ENCODE measurements at regions not wholly inside any gene's neighbourhood (a gene's known extent, or its start where the extent isn't known, plus 50 kb on each side); places are given as distances from the start of the nearest gene placed in this dataset.

DNA sequence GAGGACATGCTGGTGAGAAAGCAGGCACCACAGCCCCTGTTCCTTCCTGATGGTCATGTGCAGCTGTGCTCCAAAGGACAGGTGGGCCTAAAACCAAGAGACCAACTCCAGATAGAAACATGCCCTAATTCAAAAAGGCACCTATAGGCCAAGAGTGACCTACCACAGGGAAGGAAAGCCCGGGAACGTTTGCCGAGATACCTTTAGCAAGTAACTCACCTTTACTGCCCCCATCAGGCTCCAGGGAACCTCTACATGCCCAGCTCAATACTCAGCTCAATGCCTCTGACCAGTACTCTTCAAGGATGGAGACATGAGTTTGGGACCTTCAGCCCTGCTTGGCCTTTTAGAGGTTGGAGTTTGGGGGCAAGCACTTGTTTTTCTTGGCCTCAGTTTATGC lies 172.8 kb upstream of the FSTL4 start:
- 68 to 73% methylated on average over 3 of the region's 3 CpGs for WGBS, 2 experiments (ENCODE audit: insufficient coverage in 2 of 2)
- H3K4me1 ChIP-seq (ENCODE audit: control insufficient read depth, insufficient read depth, low read length, poor library complexity, severe bottlenecking) = no peaks in the 10 kb centered on the region
- H3K9me3 ChIP-seq (ENCODE audit: control insufficient read depth, low read length) = no peaks in the 10 kb centered on the region
- no peak overlapping the region for H3K4me3 ChIP-seq (ENCODE audit: extremely low read depth, insufficient read depth, low read length, poor library complexity, severe bottlenecking)
- H3K36me3 ChIP-seq (ENCODE audit: control insufficient read depth, insufficient read depth, low read length) = no peaks in the 10 kb centered on the region
- no peak overlapping the region for H3K27ac ChIP-seq (ENCODE audit: low read depth, low read length, severe bottlenecking)

DNA sequence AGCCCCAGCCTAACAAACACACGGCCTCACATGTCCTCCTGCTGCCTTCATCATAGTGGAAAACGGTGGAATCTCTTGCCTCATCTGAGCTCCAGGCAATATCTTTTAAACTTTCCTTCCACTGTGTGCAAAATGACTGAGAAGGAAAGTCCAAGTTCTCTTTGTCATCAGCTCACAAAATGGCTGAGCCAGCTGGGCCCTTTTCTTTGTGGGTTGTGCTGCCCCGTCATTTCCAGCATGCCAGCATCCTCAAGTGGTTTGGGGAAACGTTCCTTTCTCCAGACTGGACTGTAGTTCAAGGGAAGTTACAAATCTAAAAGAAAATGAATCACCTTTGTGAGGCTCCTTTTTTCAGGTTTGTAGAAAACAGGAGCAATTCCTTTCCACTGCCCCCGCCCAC lies 171.1 kb upstream of the FSTL4 start:
- 88 to 100% methylated on average over 1 to 3 of the region's 5 CpGs for WGBS, 2 experiments (ENCODE audit: insufficient coverage in 2 of 2)
- Histone ChIP-seq H3K4me1 (ENCODE audit: control insufficient read depth, insufficient read depth, low read length, poor library complexity, severe bottlenecking) (no peaks in the 10 kb centered on the region), H3K9me3 (ENCODE audit: control insufficient read depth, low read length) (no peaks in the 10 kb centered on the region), H3K27ac (ENCODE audit: low read depth, low read length, severe bottlenecking) (no peak overlapping the region), H3K36me3 (ENCODE audit: control insufficient read depth, insufficient read depth, low read length) (no peaks in the 10 kb centered on the region), H3K4me3 (ENCODE audit: extremely low read depth, insufficient read depth, low read length, poor library complexity, severe bottlenecking) (no peak overlapping the region)

DNA sequence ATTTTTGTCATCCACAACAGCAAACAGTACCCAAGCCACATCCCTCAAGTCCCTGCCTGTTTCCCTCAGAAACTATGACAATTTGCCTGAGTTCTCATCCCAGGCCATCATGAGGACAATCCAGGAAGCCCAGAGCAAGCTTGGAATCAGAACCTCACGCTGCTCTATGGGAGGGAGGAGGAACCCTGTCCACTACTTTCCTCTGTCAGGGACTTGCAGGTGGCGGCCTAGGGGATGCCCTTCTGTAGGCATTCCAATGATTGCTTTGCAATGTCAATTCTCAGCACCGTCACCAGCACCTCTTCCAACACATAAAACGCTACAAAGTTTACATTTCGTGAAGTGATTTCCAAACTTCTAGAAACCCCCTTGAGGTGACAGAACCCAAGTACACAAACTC lies 170.4 kb upstream of the FSTL4 start:
- 91 to 100% methylated on average over 4 of the region's 5 CpGs for WGBS, 2 experiments (ENCODE audit: insufficient coverage in 2 of 2)
- H3K9me3 ChIP-seq (ENCODE audit: control insufficient read depth, low read length) = no peaks in the 10 kb centered on the region
- no peaks in the 10 kb centered on the region for H3K4me1 ChIP-seq (ENCODE audit: control insufficient read depth, insufficient read depth, low read length, poor library complexity, severe bottlenecking)
- H3K36me3 ChIP-seq (ENCODE audit: control insufficient read depth, insufficient read depth, low read length) = no peaks in the 10 kb centered on the region
- no peak overlapping the region for H3K4me3 ChIP-seq (ENCODE audit: extremely low read depth, insufficient read depth, low read length, poor library complexity, severe bottlenecking)
- H3K27ac ChIP-seq (ENCODE audit: low read depth, low read length, severe bottlenecking) = no peak overlapping the region

DNA sequence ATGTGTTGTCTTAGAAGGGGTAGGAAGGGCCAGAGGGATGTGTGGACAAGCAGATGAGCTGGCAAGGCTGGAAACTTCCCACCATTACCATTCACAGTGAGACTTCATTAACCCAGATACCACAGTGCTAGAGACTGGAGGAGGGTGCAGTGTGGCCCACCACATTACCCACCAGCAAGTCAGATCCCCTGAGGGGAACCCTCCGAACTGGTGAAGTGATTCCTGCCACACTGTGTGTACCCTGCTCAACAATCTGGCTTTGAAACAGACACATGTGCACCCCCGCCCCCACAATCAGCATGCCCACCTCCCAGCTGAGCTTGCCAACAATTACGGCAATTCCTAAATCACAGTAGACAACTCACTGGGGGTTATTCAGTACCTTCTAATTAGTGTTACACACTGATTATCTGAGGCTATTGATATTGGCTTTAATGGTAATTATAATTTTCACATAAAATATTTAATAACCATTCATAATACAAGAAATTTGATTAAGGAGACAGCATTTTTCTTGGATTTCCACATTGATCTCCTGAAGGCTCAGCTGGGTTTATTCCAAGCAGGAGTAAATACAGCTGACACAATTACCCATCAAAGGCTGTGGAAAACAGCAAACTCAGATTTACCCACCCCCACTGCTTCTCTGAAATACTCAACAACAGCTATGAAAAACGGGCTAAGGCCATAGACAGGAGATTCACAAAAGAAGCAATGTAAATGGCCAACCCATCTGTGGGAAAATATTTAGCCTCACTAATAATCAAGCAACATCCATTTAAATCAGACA lies 169.3 kb upstream of the FSTL4 start:
- no peaks in the 10 kb centered on the region for H3K4me1 ChIP-seq (ENCODE audit: control insufficient read depth, insufficient read depth, low read length, poor library complexity, severe bottlenecking)
- H3K9me3 ChIP-seq (ENCODE audit: control insufficient read depth, low read length) = no peaks in the 10 kb centered on the region
- no peak overlapping the region for H3K4me3 ChIP-seq (ENCODE audit: extremely low read depth, insufficient read depth, low read length, poor library complexity, severe bottlenecking)
- H3K36me3 ChIP-seq (ENCODE audit: control insufficient read depth, insufficient read depth, low read length) = no peaks in the 10 kb centered on the region
- WGBS, 2 experiments (ENCODE audit: insufficient coverage in 2 of 2) = 71 to 100% methylated on average over 1 to 2 of the region's 4 CpGs
- H3K27ac ChIP-seq (ENCODE audit: low read depth, low read length, severe bottlenecking) = no peak overlapping the region

DNA sequence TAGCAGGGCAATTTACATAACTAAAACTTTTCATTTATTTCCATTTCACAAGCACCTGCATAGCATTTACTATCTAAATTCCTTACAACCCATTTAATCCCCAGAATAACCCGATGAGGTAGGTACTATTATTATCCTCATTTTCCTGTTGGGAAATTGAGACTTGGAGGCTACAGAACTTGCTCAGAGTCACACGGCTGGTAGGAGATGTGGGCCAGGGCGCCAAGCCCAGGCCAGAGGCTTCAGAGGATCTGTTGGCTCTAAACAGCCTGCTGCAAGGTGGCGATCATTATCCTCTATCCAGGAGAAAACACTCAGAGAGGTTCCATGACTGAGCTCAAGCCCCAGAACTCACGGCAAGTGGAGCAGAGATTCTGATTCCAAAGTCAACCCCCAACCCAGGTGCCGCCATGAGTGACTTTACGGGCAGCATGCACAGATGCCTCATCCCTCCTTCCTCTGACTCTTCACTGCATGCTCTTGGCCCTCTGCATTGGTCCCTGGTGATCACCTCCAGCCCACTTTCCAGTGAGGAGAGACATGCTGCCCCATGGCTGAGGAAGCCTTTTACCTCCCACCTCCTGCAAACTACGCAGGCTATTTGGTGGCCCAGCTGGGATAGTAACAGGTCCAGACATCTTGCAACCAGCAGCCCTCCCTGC lies 168.4 kb upstream of the FSTL4 start:
- H3K4me1 ChIP-seq (ENCODE audit: control insufficient read depth, insufficient read depth, low read length, poor library complexity, severe bottlenecking) = no peaks in the 10 kb centered on the region
- WGBS, 2 experiments (ENCODE audit: insufficient coverage in 2 of 2) = 91 to 97% methylated on average over 7 of the region's 8 CpGs
- no peaks in the 10 kb centered on the region for H3K9me3 ChIP-seq (ENCODE audit: control insufficient read depth, low read length)
- no peak overlapping the region for H3K27ac ChIP-seq (ENCODE audit: low read depth, low read length, severe bottlenecking)
- H3K4me3 ChIP-seq (ENCODE audit: extremely low read depth, insufficient read depth, low read length, poor library complexity, severe bottlenecking) = no peak overlapping the region
- H3K36me3 ChIP-seq (ENCODE audit: control insufficient read depth, insufficient read depth, low read length) = no peaks in the 10 kb centered on the region

DNA sequence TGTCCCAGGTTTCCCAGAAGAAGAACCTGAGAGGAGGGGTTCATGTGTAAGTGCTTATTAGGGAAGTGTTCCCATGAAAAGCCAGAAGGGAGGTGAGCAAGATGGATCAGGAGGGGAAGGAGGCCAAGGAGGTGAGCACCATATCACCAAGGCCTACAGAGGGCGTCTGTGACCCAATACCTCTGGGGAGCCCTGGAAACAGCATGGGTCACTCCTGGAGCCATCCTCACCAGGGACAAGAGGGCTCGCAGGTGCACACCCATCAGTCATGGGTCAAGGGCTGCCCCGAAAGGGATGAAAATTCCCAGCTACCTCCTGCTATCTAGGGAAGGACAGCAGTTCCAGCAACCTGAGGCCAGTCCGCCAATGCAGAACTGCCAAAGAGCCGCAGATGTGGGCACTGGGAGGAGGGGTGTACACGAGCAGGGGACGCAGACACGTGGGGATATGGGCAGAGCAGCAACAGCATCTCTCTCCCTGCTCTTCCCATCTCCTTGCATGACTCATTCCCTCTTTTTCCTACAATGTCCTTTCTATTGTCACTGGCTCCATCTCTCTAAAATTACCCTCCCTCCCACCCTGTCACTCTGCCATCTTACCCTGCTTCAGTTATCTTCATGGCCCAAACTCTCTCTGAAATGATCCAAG lies 167.6 kb upstream of the FSTL4 start:
- Histone ChIP-seq H3K36me3 (ENCODE audit: control insufficient read depth, insufficient read depth, low read length) (no peaks in the 10 kb centered on the region), H3K4me1 (ENCODE audit: control insufficient read depth, insufficient read depth, low read length, poor library complexity, severe bottlenecking) (no peaks in the 10 kb centered on the region), H3K4me3 (ENCODE audit: extremely low read depth, insufficient read depth, low read length, poor library complexity, severe bottlenecking) (no peak overlapping the region), H3K9me3 (ENCODE audit: control insufficient read depth, low read length) (no peaks in the 10 kb centered on the region), H3K27ac (ENCODE audit: low read depth, low read length, severe bottlenecking) (no peak overlapping the region)
- WGBS, 2 experiments (ENCODE audit: insufficient coverage in 2 of 2) = 65 to 72% methylated on average over 6 to 8 of the region's 8 CpGs

DNA sequence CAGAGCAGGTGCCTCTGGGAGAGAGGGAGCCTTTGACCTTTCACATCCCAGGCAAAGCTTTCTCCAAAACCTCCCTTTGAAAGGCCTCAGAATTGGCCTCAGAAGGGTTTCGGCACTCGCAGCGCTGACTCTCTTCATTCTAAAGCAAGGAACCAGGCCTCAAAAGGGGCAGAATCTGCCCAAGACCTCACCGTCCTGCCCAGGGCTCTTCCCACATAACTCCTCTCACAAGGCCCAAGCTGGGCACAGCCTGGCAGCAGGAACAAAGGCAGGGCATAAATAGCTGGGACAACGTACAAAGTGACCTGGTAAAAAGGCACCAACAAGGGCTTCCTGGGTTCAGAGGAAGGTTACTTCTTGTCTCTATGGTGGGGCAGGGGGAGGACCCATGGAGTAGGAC lies 166.3 kb upstream of the FSTL4 start:
- Histone ChIP-seq H3K4me1 (ENCODE audit: control insufficient read depth, insufficient read depth, low read length, poor library complexity, severe bottlenecking) (no peaks in the 10 kb centered on the region), H3K27ac (ENCODE audit: low read depth, low read length, severe bottlenecking) (no peak overlapping the region), H3K36me3 (ENCODE audit: control insufficient read depth, insufficient read depth, low read length) (no peaks in the 10 kb centered on the region), H3K4me3 (ENCODE audit: extremely low read depth, insufficient read depth, low read length, poor library complexity, severe bottlenecking) (no peak overlapping the region), H3K9me3 (ENCODE audit: control insufficient read depth, low read length) (no peaks in the 10 kb centered on the region)
- 87 to 94% methylated on average over 3 of the region's 5 CpGs for WGBS, 2 experiments (ENCODE audit: insufficient coverage in 2 of 2)

DNA sequence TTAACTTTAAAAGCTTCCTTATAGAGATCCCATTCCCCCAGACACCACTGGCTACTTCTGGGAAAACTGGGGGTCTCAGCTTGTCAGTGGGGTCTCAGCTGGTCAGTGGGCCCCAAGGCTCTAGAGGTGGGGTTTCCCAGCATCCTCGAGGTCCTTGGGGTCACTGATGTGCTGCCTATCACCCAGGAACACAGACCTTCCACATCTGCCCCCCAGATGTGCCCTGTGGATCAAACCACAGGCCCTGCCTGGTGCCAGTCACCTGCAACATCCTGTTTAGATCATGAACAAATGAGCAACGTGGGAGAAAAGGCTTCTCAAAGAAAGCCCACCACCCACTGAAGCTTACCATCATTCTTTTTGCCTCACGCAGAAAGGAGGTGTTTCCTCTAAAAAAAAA lies 165.6 kb upstream of the FSTL4 start:
- no peaks in the 10 kb centered on the region for H3K9me3 ChIP-seq (ENCODE audit: control insufficient read depth, low read length)
- no peak overlapping the region for H3K27ac ChIP-seq (ENCODE audit: low read depth, low read length, severe bottlenecking)
- H3K4me3 ChIP-seq (ENCODE audit: extremely low read depth, insufficient read depth, low read length, poor library complexity, severe bottlenecking) = no peak overlapping the region
- H3K4me1 ChIP-seq (ENCODE audit: control insufficient read depth, insufficient read depth, low read length, poor library complexity, severe bottlenecking) = no peaks in the 10 kb centered on the region
- no peaks in the 10 kb centered on the region for H3K36me3 ChIP-seq (ENCODE audit: control insufficient read depth, insufficient read depth, low read length)
- WGBS, 2 experiments (ENCODE audit: insufficient coverage in 2 of 2) = 56 to 80% methylated on average over 1 of the region's 3 CpGs

DNA sequence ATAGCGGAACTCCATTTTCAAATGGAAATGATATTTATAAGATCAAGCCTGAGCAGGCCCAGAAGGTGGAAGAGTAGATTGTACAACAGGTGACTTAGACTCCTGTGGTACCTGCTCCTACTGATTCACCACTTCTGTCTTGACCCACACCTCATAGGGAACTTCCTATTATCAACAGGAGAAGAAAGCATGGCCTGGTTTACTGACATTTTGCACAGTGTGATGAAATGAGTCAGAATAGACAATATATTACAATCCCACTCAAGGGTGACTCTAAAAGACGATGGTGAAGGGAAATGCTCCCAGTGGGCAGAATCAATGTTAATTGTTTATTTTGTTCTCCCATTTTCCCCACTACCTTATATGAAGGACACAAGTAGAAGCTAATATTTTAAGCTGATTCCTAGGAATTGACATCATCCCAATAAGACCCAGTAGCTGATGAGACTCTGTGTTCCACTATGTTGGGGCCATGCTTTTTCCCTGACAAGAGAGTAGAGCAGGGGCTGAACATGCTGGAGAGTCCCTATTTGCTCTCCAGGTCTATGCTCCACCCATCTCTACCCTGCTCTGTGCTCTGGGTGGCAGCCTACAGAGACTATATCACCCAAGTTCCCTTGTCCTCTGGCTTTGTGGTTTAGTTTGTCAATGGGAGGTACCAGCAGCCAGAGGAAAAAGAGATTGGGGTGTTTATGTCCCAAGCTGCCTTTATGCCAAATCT lies 163.4 kb upstream of the FSTL4 start:
- H3K4me1 ChIP-seq (ENCODE audit: control insufficient read depth, insufficient read depth, low read length, poor library complexity, severe bottlenecking) = no peaks in the 10 kb centered on the region
- H3K9me3 ChIP-seq (ENCODE audit: control insufficient read depth, low read length) = peaks cover 5% of the 10 kb centered on the region
- 100% methylated on average over 1 of the region's 2 CpGs for WGBS, 2 experiments (ENCODE audit: insufficient coverage in 2 of 2)
- H3K27ac ChIP-seq (ENCODE audit: low read depth, low read length, severe bottlenecking) = no peak overlapping the region
- no peaks in the 10 kb centered on the region for H3K36me3 ChIP-seq (ENCODE audit: control insufficient read depth, insufficient read depth, low read length)
- H3K4me3 ChIP-seq (ENCODE audit: extremely low read depth, insufficient read depth, low read length, poor library complexity, severe bottlenecking) = no peak overlapping the region

DNA sequence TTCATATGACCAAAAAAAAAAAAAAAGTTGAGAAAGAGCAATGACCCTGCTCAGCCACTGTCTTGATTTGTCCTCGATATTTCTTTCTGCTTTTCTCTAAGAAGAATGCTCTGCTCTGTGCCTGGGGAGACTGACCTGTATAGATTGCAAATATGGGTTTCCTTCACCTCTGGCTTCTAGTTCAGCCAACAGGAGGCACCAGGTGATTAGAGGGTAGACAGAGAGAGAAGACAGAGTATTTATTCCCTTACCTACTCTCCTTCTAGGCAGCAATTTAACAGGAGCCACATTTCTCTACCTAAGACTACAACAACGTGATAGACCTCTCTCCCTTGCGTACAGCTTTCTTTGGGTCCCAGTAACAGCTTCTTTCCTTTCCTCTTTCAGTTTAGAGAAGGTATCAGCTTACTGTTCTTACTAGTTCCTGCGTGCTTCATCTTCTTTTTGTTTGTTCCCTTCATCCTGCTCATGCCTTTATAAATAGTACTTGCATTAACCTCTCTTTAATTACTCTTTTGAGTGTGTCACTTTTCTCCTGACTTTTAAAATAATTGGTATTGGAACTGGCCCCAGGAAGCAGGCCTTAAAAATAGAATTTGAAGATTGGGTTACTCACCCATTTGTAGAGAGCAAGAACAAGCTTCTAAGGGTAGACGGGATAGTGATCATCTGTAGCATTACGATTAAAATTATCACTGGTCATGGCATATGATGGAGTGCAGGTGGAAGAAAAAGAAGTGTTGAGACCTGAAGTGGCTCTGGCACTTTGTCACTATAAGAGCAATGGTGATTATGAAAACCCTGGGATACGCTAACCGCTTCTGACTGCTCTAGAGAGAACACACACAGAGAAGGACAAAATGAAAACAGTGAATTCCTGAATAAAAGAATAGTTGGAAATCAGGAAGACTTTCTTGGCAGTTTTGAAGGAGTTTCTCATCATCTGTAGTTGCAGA lies 161.2 kb upstream of the FSTL4 start:
- no peak overlapping the region for H3K27ac ChIP-seq (ENCODE audit: low read depth, low read length, severe bottlenecking)
- WGBS, 2 experiments (ENCODE audit: insufficient coverage in 2 of 2) = 91 to 97% methylated on average over 7 to 8 of the region's 8 CpGs
- no peaks in the 10 kb centered on the region for H3K36me3 ChIP-seq (ENCODE audit: control insufficient read depth, insufficient read depth, low read length)
- H3K9me3 ChIP-seq (ENCODE audit: control insufficient read depth, low read length) = peaks cover 8% of the 10 kb centered on the region
- H3K4me1 ChIP-seq (ENCODE audit: control insufficient read depth, insufficient read depth, low read length, poor library complexity, severe bottlenecking) = no peaks in the 10 kb centered on the region
- no peak overlapping the region for H3K4me3 ChIP-seq (ENCODE audit: extremely low read depth, insufficient read depth, low read length, poor library complexity, severe bottlenecking)
